ENCODE measurements at regions not wholly inside any gene's neighbourhood (a gene's known extent, or its start where the extent isn't known, plus 50 kb on each side); places are given as distances from the start of the nearest gene placed in this dataset.
"Not testable (repeated sequence)": the region's sequence is repeated elsewhere in the genome, so short reads cannot be mapped to it uniquely, and the experiment has no call there.

- no peaks in the 10 kb centered on the region for H3K9me2 ChIP-seq
- 3% methylated on average over 6 of the region's 6 CpGs for WGBS (ENCODE audit: low lambda C conversion rate)
- H3F3A ChIP-seq (replicated peaks; ENCODE audit: insufficient read depth), result no peaks in the 10 kb centered on the region
- POLR2A ChIA-PET, result no interaction called here
- H3K36me3 ChIP-seq (replicated peaks in 1 of 2; ENCODE audit: control insufficient read depth in 1 of 2, insufficient read depth in 2 of 2, low read length in 1 of 2), result no peaks in the 10 kb centered on the region
- CTCF ChIA-PET, result interaction anchor here (0.8 to 1.2 kb wide), 3 partner anchors 11 to 424 kb away, joined by 3 read pairs; no protein-coding TSS in a partner anchor
- no peaks in the 10 kb centered on the region for H4K20me1 ChIP-seq (ENCODE audit: insufficient read depth)
- H3K9ac ChIP-seq, result no peak overlapping the region
- no peaks in the 10 kb centered on the region for H3K79me2 ChIP-seq (ENCODE audit: insufficient read depth)
- H3K4me3 ChIP-seq (ENCODE audit: low read depth in 2 of 2, low read length in 1 of 2), result no peak overlapping the region
- H3K27me3 ChIP-seq (ENCODE audit: insufficient read depth), result no peaks in the 10 kb centered on the region
- peak; percentile 52 for DNase-seq
- H3K4me1 ChIP-seq (ENCODE audit: control insufficient read depth in 1 of 2, insufficient read depth in 2 of 2, low read depth in 1 of 2, low read length in 1 of 2), result peaks cover 0 to 5% of the 10 kb centered on the region in 2 experiments; a peak in 2 of 4 replicates
- H3K4me2 ChIP-seq, result no peak overlapping the region
- no peak overlapping the region for H2AFZ ChIP-seq (ENCODE audit: low read depth)
- TF ChIP-seq USF2 (IDR thresholded peaks at IDR 0.05; ENCODE audit: borderline replicate concordance, low read depth, low read length), result no peak
- TF ChIP-seq TCF12 (IDR thresholded peaks at IDR 0.05), result peak; percentile 57
- TF ChIP-seq REST (IDR thresholded peaks at IDR 0.05; ENCODE audit: low read depth, low read length), result no peak
- TF ChIP-seq RCOR1 (IDR thresholded peaks at IDR 0.05; ENCODE audit: low read length), result peak; percentile 94
- TF ChIP-seq TEAD4 (IDR thresholded peaks at IDR 0.05; ENCODE audit: borderline replicate concordance, insufficient read depth), result 0 out of 2 replicates have a peak, but pooled peaks have one; percentile 9
- peak; percentile 34; the same call in 1 of the 2 replicates for TF ChIP-seq RAD21 (IDR thresholded peaks at IDR 0.05; ENCODE audit: low read length)
- TF ChIP-seq EP300 (IDR thresholded peaks at IDR 0.05; ENCODE audit: borderline replicate concordance in 1 of 2, low read depth in 1 of 2, low read length in 1 of 2), result peak in 1 of 2 experiments; percentile 97; a peak in 2 of 4 replicates
- TF ChIP-seq USF1 (IDR thresholded peaks at IDR 0.05; ENCODE audit: borderline replicate concordance, low read depth), result no peak
- peak; percentile 66; the same call in 1 of the 2 replicates for TF ChIP-seq MXI1 (IDR thresholded peaks at IDR 0.05; ENCODE audit: low read depth, low read length)
- no peak for TF ChIP-seq SMC3 (IDR thresholded peaks at IDR 0.05; ENCODE audit: low read depth, low read length)
- TF ChIP-seq CHD2 (IDR thresholded peaks at IDR 0.05; ENCODE audit: low read length, partially characterized antibody), result peak; percentile 89
- no peak for TF ChIP-seq FOXM1 (IDR thresholded peaks at IDR 0.05; ENCODE audit: low read depth)
- TF ChIP-seq GATA2 (CRISPR knock-in tag; IDR thresholded peaks at IDR 0.05), result peak; percentile 98
- peak; percentile 23; the same call in 1 of the 2 replicates for TF ChIP-seq POLR2AphosphoS5 (IDR thresholded peaks at IDR 0.05; ENCODE audit: low read depth, low read length)
- 0 out of 2 replicates have a peak, but pooled peaks have one; percentile 79 for TF ChIP-seq FOXJ3 (CRISPR knock-in tag; IDR thresholded peaks at IDR 0.05)
- H3K9me3 ChIP-seq, result no peaks in the 10 kb centered on the region
- peak overlapping the region in 1 of 2 experiments; percentile 95; a peak in 2 of 4 replicates for H3K27ac ChIP-seq (ENCODE audit: low read depth in 2 of 2, low read length in 1 of 2)
Observed at GRCh38 chr3:137588871-137589270, 175.2 kb upstream of the SOX14 start.

- H3K79me2 ChIP-seq (ENCODE audit: insufficient read depth); H3K4me2 ChIP-seq; DNase-seq; H3K27ac ChIP-seq (ENCODE audit: low read depth in 2 of 2, low read length in 1 of 2); H3K4me3 ChIP-seq (ENCODE audit: low read depth in 2 of 2, low read length in 1 of 2); H3K36me3 ChIP-seq (replicated peaks in 1 of 2; ENCODE audit: control insufficient read depth in 1 of 2, insufficient read depth in 2 of 2, low read length in 1 of 2); H3K9me2 ChIP-seq; H2AFZ ChIP-seq (ENCODE audit: low read depth); H3K4me1 ChIP-seq (ENCODE audit: control insufficient read depth in 1 of 2, insufficient read depth in 2 of 2, low read depth in 1 of 2, low read length in 1 of 2); H3K9me3 ChIP-seq; H3K9ac ChIP-seq; POLR2A ChIA-PET; CTCF ChIA-PET; H4K20me1 ChIP-seq (ENCODE audit: insufficient read depth); H3K27me3 ChIP-seq (ENCODE audit: insufficient read depth); H3F3A ChIP-seq (replicated peaks; ENCODE audit: insufficient read depth): not testable (repeated sequence)
- WGBS (ENCODE audit: low lambda C conversion rate), result 69% methylated on average over 4 of the region's 4 CpGs
Observed at GRCh38 chr3:137595415-137595814, 168.7 kb upstream of the SOX14 start.

Measured in SK-N-SH (cell line).